Astrocyte (in vitro differentiated cells and primary cell): ENCODE measurements at regions not wholly inside any gene's neighbourhood (a gene's known extent, or its start where the extent isn't known, plus 50 kb on each side); places are given as distances from the start of the nearest gene placed in this dataset.

Experiments used
- DNase-seq: peaks from one replicate; pipeline ENCODE4 v3.0.0-alpha.2; 2010; ENCODE audit warnings: low read depth
- FAIRE-seq: peaks from 2 replicates; lab custom pipeline; 2011; peaks lifted over from hg19 to GRCh38; lab: Jason Lieb, UNC
- H2AFZ ChIP-seq: 2 replicates; pipeline ENCODE4 v1.6.0; 2012; ENCODE audit warnings: low read depth, low read length, inconsistent platforms
- H3K27ac ChIP-seq: 2 replicates; pipeline ENCODE4 v1.5.1; 2011; ENCODE audit warnings: low read depth, low read length, inconsistent platforms
- H3K27me3 ChIP-seq: 2 replicates; pipeline ENCODE4 v1.6.0; 2011; ENCODE audit warnings: low read length, inconsistent platforms; ENCODE audit not compliant: insufficient read depth
- H3K36me3 ChIP-seq: 2 replicates; pipeline ENCODE4 v1.5.1; 2011; ENCODE audit warnings: low read length, inconsistent platforms; ENCODE audit not compliant: insufficient read depth
- H3K4me1 ChIP-seq: 2 replicates; pipeline ENCODE4 v1.5.1; 2011; ENCODE audit warnings: low read length, inconsistent platforms; ENCODE audit not compliant: insufficient read depth
- H3K4me2 ChIP-seq: 2 replicates; pipeline ENCODE4 v1.6.0; 2012; ENCODE audit warnings: low read length, inconsistent platforms
- H3K4me3 ChIP-seq: 2 replicates; pipeline ENCODE4 v1.5.1; 2011; ENCODE audit warnings: low read depth, mild to moderate bottlenecking, low read length, inconsistent platforms; ENCODE audit not compliant: insufficient read depth
- H3K79me2 ChIP-seq: 2 replicates; pipeline ENCODE4 v1.6.0; 2012; ENCODE audit warnings: mild to moderate bottlenecking, low read length, inconsistent platforms; ENCODE audit not compliant: insufficient read depth
- H3K9ac ChIP-seq: 2 replicates; pipeline ENCODE4 v1.6.0; 2012; ENCODE audit warnings: mild to moderate bottlenecking, low read length, inconsistent platforms
- H3K9me3 ChIP-seq: 2 replicates; pipeline ENCODE4 v1.5.1; 2012; ENCODE audit warnings: low read depth, mild to moderate bottlenecking, low read length, inconsistent platforms; ENCODE audit not compliant: insufficient read depth
- H4K20me1 ChIP-seq: 2 replicates; pipeline ENCODE4 v1.6.0; 2012; ENCODE audit warnings: low read length, inconsistent platforms; ENCODE audit not compliant: insufficient read depth
- H3K27ac Mint-ChIP-seq: one replicate; pipeline ENCODE4 v1.8.0; 2021; ENCODE audit warnings: mild to moderate bottlenecking, mixed read lengths; ENCODE audit not compliant: unreplicated experiment
- H3K27me3 Mint-ChIP-seq: one replicate; pipeline ENCODE4 v1.8.0; 2021; ENCODE audit warnings: low read depth, mixed read lengths; ENCODE audit not compliant: unreplicated experiment
- H3K36me3 Mint-ChIP-seq: one replicate; pipeline ENCODE4 v1.8.0; 2021; ENCODE audit warnings: low read depth, mixed read lengths; ENCODE audit not compliant: unreplicated experiment
- H3K4me1 Mint-ChIP-seq: one replicate; pipeline ENCODE4 v1.8.0; 2021; ENCODE audit warnings: low read depth, mixed read lengths; ENCODE audit not compliant: unreplicated experiment
- H3K4me3 Mint-ChIP-seq: one replicate; pipeline ENCODE4 v1.8.0; 2021; ENCODE audit warnings: mild to moderate bottlenecking, moderate library complexity, mixed read lengths; ENCODE audit not compliant: unreplicated experiment
- H3K9me3 Mint-ChIP-seq: one replicate; pipeline ENCODE4 v1.8.0; 2021; ENCODE audit warnings: mild to moderate bottlenecking, mixed read lengths; ENCODE audit not compliant: unreplicated experiment
- CTCF ChIP-seq: IDR thresholded peaks from 2 replicates; pipeline ENCODE4 v1.5.1; 2011; ENCODE audit warnings: low read depth, mild to moderate bottlenecking, inconsistent platforms, low read length, moderate library complexity; ENCODE audit not compliant: insufficient read depth
- EZH2 ChIP-seq: IDR thresholded peaks from 2 replicates; pipeline ENCODE4 v1.6.1; 2012; ENCODE audit warnings: mild to moderate bottlenecking, low read length, inconsistent platforms; ENCODE audit not compliant: insufficient read depth

GRCh38 chr11:20221566-20221965 is 61.3 kb upstream of the DBX1 start:
- Mint-ChIP-seq H3K27me3 (peaks cover 33% of the 10 kb centered on the region), H3K36me3 (no peaks in the 10 kb centered on the region), H3K9me3 (no peaks in the 10 kb centered on the region), H3K27ac (no peak overlapping the region), H3K4me1 (no peaks in the 10 kb centered on the region), H3K4me3 (no peak overlapping the region)
- DNase-seq (no peak), FAIRE-seq (no peak)
- Histone ChIP-seq H3K27ac (no peak overlapping the region), H3K4me1 (no peaks in the 10 kb centered on the region), H3K9ac (no peak overlapping the region), H4K20me1 (no peaks in the 10 kb centered on the region), H3K79me2 (no peaks in the 10 kb centered on the region), H3K27me3 (no peaks in the 10 kb centered on the region), H3K4me3 (no peak overlapping the region), H3K4me2 (no peak overlapping the region), H2AFZ (no peak overlapping the region), H3K9me3 (no peaks in the 10 kb centered on the region), H3K36me3 (no peaks in the 10 kb centered on the region)
- TF ChIP-seq EZH2 (no peak), CTCF (no peak)

- Histone ChIP-seq H3K4me1 (no peaks in the 10 kb centered on the region), H3K4me2 (no peak overlapping the region), H3K27ac (no peak overlapping the region), H3K9ac (no peak overlapping the region), H3K79me2 (no peaks in the 10 kb centered on the region), H3K9me3 (no peaks in the 10 kb centered on the region), H2AFZ (no peak overlapping the region), H3K27me3 (peaks cover 14% of the 10 kb centered on the region), H3K36me3 (no peaks in the 10 kb centered on the region), H4K20me1 (no peaks in the 10 kb centered on the region), H3K4me3 (no peak overlapping the region)
- Mint-ChIP-seq H3K4me3 (no peak overlapping the region), H3K4me1 (no peaks in the 10 kb centered on the region), H3K36me3 (no peaks in the 10 kb centered on the region), H3K27ac (no peak overlapping the region), H3K27me3 (peaks cover 34% of the 10 kb centered on the region), H3K9me3 (peaks cover 5% of the 10 kb centered on the region)
- FAIRE-seq = no peak
- no peak for TF ChIP-seq CTCF
- TF ChIP-seq EZH2 = no peak
- no peak for DNase-seq
Observed at GRCh38 chr11:20213790-20214189, 53.5 kb upstream of the DBX1 start.

GRCh38 chr11:20211691-20212090 is 51.4 kb upstream of the DBX1 start:
- Mint-ChIP-seq H3K27ac (no peak overlapping the region), H3K4me3 (no peak overlapping the region), H3K36me3 (no peaks in the 10 kb centered on the region), H3K4me1 (peaks cover 3% of the 10 kb centered on the region), H3K9me3 (peaks cover 5% of the 10 kb centered on the region), H3K27me3 (peaks cover 55% of the 10 kb centered on the region)
- Histone ChIP-seq H3K79me2 (no peaks in the 10 kb centered on the region), H3K4me3 (no peak overlapping the region), H4K20me1 (no peaks in the 10 kb centered on the region), H3K27ac (no peak overlapping the region), H3K4me1 (no peaks in the 10 kb centered on the region), H3K27me3 (peaks cover 35% of the 10 kb centered on the region), H3K36me3 (no peaks in the 10 kb centered on the region), H3K9ac (no peak overlapping the region), H3K9me3 (no peaks in the 10 kb centered on the region), H3K4me2 (no peak overlapping the region), H2AFZ (no peak overlapping the region)
- TF ChIP-seq CTCF = no peak
- no peak for TF ChIP-seq EZH2
- FAIRE-seq = no peak
- no peak for DNase-seq
